HG03135 (cell line): ENCODE measurements at regions not wholly inside any gene's neighbourhood (a gene's known extent, or its start where the extent isn't known, plus 50 kb on each side); places are given as distances from the start of the nearest gene placed in this dataset.
"Not testable (repeated sequence)": the region's sequence is repeated elsewhere in the genome, so short reads cannot be mapped to it uniquely, and the experiment has no call there.

Source experiments
- ATAC-seq: cut with Tn5 transposase; IDR thresholded peaks from one replicate; pipeline ENCODE4 v1.9.1; 2021; ENCODE audit warnings: mild to moderate bottlenecking, moderate library complexity; ENCODE audit not compliant: unreplicated experiment

- no peak for ATAC-seq
These were observed 613.6 kb upstream of the PHF14 start for GRCh38 chr7:10360050-10360449.

- no peak for ATAC-seq
These were observed 571.9 kb upstream of the PHF14 start for GRCh38 chr7:10401793-10402192.

DNA sequence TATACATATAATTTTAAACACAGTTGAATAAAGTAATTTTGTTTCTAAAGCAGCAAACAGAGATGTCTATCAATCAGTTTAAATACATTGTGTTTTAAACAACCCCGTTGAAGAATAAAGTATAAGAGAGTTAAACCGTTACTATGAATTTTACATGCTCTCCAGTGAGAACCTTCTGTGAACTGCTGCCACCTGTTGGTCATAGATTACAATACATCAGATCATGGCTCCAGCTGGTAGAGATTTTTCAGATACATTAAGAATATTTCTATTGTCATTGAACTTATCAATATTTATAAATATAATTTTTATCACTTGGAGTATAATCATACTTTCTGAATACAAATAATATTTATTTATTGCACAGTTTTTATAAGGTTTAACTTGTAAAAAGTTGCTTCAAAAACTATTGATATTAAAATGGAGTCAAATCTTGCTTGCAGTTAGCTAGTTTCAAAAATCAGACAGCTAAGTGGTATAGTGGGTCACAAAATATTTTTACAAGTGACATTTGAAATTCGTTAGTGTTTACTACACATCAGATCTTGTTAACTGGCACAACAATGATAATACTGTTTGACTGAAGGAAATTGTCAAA, 561.2 kb upstream of the PHF14 start:
- peak; percentile 81 for ATAC-seq

DNA sequence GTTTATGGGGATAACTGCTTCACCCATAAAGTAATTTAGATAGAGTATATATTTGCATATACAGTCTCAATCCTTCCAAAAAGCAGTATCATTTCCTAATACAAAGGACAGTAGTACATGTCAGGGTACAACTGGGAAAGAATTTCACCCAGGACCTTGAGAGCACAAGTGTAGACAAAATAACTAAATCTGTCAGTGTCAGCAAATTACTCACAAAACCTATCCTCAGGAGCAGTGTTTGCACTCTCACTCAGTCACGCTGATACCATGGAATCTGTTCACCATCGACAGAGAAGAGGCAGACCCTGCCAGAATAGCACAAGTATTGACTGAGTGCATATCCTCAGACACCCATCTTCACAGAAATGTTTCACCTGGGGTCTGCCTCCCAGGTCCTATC, 554.7 kb upstream of the PHF14 start:
- no peak for ATAC-seq

DNA sequence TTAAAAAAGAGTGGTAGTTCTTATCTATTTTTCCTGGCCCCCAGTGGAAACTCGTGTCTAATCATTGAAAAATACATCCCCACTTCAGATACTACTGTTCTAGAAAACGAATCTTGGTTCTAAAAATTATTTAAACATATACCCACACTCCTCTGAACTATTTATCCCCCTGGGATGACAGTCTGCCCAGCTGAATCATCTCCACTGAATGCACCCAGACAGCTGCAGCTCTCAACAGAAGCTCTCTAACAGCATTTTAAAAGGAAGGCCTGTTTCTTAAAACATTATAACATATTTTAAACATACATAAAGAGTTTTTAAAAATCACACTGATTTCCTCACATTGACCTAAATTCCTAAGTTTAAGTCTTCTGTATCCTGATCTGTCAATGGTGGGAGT, 544.6 kb upstream of the PHF14 start:
- no peak for ATAC-seq

DNA sequence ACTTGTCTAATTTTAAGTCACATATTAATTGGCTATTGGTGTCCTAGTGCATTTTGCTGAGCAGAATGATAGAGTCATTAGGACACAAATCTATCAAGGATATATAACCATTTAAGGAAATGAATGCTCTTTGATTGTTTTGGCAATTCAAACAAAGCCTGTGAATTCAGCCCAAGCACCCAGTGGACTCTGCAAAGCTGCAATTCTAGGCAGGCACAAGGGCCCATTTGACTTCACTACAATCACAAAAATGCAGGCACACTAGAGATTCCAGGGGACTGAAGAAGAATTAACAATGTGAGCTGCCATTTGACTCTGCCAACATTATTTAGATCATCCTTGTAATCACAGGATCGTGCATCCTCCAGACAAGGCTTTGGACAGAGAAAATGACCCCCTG, 544.2 kb upstream of the PHF14 start:
- ATAC-seq, result no peak

- no peak for ATAC-seq
These were observed 537.4 kb upstream of the PHF14 start for GRCh38 chr7:10436302-10436701.

DNA sequence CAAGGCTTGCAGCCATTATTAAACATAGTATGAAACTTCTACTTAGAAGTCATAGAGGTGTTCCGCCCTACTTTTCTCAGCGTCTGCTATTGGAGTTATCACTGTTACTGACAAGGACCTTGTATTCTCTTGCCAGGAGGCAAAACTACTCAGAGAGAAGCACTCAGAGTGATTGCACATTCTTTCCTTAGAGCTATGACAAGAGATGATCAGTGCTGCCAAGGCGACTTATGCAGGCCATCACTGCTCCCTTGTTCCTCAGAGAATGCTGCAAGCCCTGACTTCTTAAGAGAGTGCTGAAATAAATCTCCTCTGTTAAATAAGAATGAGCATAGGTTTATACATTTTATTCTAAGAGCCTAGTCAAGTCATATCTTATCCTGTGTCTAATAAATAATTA, 534.6 kb upstream of the PHF14 start:
- ATAC-seq, result no peak

GRCh38 chr7:10455936-10456335, 517.7 kb upstream of the PHF14 start:
- ATAC-seq, result no peak

- ATAC-seq, result no peak
These were observed 513.2 kb upstream of the PHF14 start for GRCh38 chr7:10460474-10460873.

DNA sequence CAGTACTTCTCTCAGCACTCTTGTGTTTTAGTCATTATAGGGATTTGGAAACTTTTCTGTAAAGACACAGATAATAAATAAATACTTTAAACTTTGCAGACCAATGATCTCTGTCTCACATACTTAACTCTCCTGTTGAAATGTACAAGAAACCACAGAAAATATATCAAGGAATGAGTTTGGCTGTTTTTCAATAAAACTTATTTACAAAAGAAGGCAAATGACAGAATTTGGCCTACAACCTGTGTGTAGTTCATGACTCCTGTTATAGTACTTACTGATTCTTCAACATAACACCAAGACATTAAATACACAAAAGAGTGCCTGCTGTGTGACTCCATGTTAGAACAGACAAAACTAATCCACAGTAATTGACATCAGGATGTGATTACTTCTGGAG, 510.0 kb upstream of the PHF14 start:
- no peak for ATAC-seq

GRCh38 chr7:10465536-10465935, 508.1 kb upstream of the PHF14 start:
- not testable (repeated sequence) for ATAC-seq

DNA sequence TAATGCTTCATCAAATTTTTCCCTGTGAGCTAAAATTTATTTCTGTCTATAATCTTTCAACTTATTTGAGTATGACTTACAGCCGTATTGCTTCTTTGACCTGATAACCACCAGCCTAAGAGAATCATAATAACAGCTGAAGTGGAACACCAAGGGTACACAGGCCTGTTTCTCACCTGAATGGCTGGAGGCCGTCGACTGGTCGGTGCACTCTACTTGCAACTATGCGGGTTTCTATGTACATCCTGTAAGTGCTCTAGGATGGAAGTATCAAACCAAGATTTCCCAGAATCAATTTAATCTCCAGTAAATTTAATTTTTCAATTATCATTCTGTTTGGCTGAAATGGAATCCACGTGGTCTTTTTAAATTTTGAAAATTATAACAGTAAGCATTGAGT, 504.8 kb upstream of the PHF14 start:
- no peak for ATAC-seq

GRCh38 chr7:10469476-10469875, 504.2 kb upstream of the PHF14 start:
- ATAC-seq, result no peak

DNA sequence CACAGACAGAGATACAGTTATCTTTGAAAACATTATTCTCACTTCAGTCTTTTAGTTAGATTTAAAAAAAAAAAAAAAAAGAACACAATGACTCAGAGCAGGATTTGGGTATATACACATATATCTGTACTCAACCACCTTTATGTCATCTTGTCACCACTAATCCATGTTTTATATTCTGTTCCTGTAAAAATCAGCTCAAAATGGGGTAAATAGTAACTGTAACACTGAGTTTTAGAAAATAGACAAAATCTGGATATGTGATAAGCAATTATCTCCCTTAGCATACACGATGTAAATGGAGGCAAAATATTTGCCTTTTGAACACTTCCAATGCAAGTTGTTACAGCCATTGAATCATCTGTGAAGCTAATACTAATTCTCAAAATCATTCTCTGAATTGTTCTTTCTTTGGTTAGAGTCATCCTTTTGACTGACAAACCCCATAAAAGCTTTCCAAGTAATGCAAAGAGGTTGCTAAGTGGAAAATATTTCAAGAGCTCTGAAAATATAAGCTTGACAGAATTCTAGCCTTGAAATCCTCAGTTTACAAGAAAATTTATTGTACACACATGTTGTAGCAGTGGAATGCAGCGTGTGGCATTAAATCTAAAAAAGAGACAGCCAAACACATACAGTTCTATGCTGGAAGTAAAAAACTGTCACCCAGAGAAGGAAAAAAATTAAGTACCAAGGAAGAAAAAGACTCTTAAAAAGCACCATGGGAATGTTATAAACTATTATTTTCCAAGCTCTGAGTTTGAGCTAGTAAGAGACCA, 502.2 kb upstream of the PHF14 start:
- ATAC-seq, result no peak

DNA sequence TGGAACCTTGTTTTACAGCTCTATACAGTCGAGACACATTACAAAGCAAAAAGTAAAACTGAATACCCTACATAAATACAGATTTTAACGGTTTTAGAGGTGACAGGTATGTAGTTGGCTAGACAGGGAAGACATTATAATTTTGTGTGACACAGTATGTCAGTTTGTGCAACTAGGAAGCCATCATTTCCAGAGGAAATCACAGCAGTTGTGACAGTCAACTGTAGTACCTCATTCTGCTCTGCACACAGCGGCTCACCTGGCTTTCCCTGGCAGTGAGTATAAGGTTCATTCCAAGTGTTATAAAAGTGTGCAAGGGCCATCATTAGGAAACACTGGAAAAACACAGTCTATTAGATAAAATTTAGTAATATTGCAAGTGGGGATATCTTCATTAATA, 501.6 kb upstream of the PHF14 start:
- ATAC-seq, result no peak

DNA sequence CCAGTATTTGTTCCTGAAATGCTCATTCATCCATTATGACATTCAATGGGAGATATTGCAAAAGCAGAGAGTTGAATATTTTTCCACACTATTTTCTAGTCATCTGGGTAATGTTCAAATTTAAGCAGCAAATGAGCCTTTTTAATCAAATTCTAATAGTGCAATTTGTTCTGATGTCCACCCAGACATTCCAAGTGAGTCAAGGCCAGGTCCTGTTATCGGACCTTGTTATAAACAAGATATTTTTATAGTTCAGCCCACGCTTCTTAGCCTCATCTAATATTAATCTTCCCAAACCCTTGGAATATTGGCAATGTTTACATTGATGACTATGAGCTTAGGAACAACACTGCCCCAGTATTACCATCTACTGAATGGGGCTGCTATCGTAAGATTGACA, 500.1 kb upstream of the PHF14 start:
- ATAC-seq, result no peak

- no peak for ATAC-seq
These were observed 499.6 kb upstream of the PHF14 start for GRCh38 chr7:10474048-10474447.

- ATAC-seq, result no peak
These were observed 497.6 kb upstream of the PHF14 start for GRCh38 chr7:10475940-10476641.

GRCh38 chr7:10476642-10477041, 497.0 kb upstream of the PHF14 start:
- no peak for ATAC-seq

GRCh38 chr7:10483671-10484070, 490.0 kb upstream of the PHF14 start:
- ATAC-seq, result no peak

GRCh38 chr7:10484767-10485166, 488.9 kb upstream of the PHF14 start:
- ATAC-seq, result no peak
